HTR-8/SVneo (cell line): ENCODE measurements at regions not wholly inside any gene's neighbourhood (a gene's known extent, or its start where the extent isn't known, plus 50 kb on each side); places are given as distances from the start of the nearest gene placed in this dataset.
A peak's percentile ranks its signal among the peaks of the same experiment; 100 is the strongest.
"Not testable (repeated sequence)": the region's sequence is repeated elsewhere in the genome, so short reads cannot be mapped to it uniquely, and the experiment has no call there.

Source experiments
- DNase-seq: peaks from one replicate; pipeline ENCODE4 v3.0.0; 2011; ENCODE audit warnings: low spot score, mixed read lengths; ENCODE audit not compliant: insufficient read length
- FAIRE-seq: peaks from 2 replicates; lab custom pipeline; 2011; peaks lifted over from hg19 to GRCh38; lab: Jason Lieb, UNC

DNA sequence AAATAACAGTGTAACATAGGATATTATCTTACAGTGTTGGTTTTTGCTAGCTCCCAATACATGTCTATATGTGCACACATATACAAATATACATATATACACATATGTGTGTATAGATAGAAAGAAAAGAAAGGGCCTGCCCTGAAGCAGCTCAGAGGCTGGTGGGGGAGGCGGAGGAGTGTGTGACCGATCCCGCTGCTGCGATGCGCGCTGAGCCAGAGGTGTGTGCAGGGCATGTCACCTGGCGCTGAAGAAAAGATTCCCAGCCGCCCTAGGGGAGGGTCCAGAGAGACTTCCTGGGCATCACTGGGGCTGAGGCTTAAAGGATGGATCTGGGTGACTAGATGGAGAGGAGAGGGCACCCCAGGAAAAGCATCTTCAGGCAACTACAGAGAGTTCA is 110.2 kb downstream of the FAM50B start:
- no peak for DNase-seq
- FAIRE-seq = no peak

DNA sequence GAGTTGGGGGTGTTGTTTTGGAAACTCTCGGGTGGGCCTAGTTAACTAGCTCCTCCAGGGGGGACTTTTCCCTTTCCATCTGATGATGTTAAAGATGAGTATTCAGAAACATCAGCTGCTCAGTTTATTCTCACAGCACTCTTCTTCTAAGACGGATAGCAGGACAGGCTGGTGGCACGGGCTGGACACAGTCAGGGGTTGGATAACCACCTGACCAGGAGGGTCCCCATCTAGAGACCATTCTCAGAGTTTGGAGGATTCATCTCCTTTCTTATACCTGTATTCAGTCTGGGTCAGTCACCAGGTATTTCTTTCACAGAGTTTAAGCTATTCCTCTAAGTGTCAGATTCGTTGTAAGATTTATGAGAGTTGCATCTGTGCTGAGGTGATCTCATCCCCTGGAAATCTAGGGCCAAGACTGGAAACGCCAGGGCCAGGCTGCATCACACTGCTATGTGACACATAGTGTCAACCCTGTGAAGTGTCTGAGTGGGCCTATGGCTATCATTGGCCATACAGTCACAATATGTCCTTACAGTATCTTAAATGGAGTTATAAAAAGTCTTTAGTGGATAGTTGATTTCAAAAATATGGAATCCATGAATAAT is 111.7 kb downstream of the FAM50B start:
- DNase-seq (peak; percentile 51), FAIRE-seq (no peak)

DNA sequence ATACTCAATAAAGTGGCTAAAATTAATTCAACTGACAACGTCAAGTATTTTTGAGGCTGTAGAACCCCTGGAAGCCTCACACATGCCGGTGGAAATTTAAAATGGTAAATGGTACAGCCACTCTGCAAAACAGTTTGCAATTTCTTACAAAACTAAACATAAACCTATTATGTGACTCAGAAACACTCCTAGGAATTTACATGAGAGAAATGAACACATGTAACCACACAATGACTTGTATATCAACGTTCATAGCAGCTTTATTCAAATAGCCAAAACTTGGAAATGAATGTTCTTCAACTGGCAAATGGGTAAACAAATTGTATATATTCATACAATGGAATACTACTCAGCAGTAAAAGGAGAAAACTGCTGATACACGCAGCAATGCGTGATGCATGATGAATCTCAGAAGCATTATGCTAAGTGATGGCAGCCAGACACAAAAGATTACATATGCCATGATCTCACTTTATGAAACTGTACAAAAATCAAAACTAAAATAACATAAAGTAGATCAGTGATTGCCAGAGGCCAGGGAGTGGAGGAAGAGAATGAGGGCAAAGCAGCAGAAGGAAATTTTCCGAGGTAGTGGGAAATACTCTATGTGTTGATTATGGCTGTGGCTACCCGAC is 112.5 kb downstream of the FAM50B start:
- FAIRE-seq (no peak), DNase-seq (no peak)

DNA sequence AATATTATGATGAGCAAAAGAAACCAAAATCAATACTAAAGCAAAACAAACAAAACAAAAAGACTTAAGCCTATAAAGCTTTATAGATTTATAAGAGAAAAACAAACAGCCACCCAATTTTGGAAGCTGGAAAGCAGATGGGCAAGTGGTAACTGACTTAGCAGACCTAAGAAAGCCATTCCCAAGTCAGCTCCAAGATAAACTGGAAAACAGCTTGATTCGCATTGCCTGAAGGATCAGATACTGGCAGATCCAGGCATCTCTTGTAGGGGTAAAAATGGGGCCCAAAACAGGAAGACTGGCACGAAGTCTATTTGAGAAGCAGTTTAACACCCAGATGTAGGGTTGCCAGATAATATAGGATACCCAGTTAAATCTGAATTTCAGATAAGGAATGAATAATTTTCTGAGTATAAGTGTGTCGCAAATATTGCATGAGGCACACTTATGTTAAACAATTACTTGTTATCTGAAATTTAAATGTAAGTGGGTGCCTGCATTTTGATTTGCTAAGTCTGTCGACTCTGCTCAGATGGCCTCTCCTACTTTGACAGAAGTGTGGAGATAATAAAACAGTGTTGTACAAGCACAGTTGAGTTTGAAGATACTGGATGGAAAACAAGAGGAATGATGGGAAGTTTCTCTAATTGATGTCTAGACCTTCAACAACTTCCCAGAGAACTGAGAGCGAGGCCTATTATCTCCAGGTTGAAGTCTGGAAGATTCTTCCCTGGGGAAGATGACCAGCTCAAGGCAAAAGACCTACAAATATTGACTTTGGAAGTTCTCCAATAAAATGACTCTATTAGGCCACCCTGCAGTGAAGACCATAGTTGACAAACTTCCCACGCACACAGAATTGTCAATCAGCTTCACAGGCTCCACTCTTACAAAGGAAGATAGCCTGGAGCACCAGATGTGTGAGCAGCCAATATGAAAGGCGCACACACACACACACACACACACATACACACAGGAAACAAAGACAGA is 113.4 kb downstream of the FAM50B start:
- DNase-seq (no peak), FAIRE-seq (no peak)

DNA sequence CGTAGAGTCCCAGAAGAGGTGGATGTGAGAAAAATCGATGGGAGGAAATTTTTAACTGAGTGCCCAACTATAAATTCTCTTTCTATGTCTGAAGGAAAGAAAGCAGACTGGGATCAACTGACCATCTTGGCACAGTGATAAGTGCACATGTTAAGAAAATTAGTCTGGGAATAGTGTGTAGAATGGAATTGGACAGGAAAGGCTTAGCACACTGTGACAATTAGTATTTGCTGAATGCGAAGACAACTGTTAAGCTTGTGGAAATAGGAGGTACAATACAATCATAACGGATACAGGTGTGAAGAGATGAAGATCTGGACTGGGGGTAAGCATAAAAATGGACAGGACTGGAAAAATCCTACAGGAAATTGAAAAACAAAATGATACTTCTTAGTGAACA is 114.3 kb downstream of the FAM50B start:
- DNase-seq (no peak), FAIRE-seq (no peak)

DNA sequence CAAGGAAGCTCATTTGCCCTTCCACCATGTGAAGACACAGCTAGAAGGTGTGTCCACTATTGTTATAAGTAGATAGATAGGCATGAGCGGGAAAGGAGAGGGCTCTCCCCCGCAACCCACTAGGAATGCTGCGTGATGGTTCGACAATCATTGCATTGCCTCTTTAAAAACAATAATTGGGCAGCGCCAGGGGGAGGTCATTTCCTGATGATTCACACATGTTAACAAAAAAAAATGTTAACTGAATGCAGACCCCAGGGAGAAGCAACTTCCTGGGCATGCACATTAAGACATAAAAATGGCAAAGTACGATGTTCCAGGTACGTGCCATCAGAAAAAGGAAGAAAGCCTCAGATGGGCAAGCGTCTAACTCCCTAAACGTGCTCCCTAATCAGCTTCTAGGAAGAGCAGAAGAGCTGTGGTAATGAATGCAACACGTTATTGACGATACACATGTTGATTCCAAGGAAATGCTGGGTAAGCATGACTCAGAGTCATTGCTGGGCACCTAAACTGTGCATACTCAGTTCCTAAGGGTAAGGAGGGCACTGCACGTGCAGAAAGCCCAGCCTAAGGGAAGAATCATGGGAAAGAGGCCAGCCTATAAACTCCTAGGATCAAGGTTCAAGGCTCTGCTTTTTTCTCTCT is 113.7 kb downstream of the FAM217A start:
- FAIRE-seq (no peak), DNase-seq (no peak)

DNA sequence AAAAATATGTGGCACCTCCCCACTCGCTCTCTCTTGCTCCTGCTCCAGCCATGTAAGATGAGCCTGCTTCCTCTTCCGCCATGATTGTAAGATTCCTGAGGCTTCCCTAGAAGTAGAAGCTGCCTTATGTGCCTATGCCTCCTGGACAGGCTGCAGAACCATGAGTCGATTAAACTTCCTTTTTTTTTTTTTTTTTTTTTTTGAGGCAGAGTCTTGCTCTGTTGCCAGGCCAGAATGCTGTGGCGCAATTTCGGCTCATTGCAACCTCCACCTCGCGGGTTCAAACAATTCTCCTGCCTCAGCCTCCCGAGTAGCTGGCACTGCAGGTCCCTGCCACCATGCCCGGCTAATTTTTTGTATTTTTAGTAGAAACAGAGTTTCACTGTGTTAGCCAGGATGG is 112.5 kb downstream of the FAM217A start:
- FAIRE-seq (no peak), DNase-seq (no peak)

DNA sequence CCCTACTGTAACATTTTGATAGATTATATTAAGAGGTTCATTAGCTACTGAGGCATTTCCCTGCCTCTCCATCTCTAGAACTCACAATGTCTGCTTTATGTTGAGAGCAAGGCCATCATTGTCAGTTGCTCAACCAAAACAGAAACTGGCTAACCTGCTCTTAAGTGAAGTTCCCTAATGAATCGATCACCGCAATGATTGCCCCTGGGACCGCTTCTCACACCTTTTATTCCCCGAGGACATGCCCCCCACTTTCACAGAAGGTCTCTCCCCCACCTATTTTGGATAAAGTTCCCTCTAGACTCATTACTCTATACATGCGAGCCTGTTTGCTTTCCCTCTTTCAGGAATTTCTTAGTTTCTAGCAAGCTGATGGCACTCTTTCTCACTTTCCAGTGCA is 108.8 kb downstream of the FAM217A start:
- no peak for FAIRE-seq
- DNase-seq = no peak

DNA sequence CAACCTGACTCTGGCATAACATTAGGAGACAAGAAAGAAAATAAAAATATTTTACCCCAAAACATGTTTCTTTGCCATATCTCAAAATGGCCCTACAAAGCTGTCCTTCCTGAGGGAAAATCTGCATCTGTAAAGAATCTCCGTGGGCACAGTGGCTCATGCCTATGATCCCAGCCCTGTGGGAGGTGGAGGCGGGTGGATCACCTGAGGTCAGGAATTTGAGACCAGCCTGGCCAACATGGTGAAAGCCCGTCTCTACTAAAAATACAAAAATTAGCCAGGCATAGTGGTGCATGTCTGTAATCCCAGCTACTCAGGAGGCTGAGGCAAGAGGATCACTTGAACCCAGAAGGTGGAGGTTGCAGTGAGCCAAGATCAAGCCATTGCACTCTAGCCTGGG is 105.8 kb downstream of the FAM217A start:
- FAIRE-seq, DNase-seq: not testable (repeated sequence)

DNA sequence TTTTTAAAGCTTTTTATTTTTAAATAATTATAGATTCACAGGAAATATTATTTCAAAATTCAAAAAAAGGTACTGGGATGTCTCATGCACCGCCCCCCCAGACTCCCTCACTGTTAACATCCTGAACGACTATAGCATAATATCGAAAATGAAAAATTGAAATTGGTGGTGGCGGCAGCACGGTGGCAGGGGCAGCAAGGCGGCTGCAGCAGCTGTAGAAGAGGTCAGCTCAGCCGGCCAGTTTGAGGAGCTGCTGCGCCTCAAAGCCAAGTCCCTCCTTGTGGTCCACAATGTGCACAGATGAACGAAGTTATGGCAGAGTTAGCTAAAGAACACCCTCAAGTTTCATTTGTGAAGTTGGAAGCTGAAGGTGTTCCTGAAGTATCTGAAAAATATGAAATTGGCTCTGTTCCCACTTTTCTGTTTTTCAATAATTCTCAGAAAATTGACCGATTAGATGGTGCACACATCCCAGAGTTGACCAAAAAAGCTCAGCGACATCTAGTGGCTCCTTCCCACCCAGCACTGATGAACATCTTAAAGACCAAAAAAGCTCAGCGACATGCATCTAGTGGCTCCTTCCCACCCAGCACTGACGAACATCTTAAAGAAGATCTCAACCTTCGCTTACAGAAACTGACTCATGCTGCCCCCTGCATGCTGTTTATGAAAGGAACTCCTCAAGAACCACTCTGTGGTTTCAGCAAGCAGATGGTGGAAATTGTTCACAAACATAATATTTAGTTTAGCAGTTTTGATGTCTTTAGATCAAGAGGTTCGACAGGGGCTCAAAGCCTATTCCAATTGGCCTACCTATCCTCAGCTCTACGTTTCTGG is 100.8 kb downstream of the FAM217A start:
- peak; percentile 52 for DNase-seq
- FAIRE-seq = no peak

DNA sequence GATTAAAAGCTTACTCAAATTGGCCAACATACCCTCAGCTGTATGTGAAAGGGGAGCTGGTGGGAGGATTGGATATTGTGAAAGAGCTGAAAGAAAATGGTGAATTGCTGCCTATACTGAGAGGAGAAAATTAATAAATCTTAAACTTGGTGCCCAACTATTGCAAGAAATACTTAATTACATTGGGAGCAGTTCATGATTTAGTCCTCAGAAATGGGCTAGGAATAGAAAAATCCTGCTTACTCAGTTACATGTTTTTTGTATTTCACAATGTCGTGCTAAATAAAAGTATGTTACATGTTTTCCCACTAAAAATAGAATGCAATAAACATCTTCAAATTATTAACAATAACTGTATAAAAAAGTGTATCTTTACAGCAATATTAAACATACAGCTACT is 100.0 kb downstream of the FAM217A start:
- not testable (repeated sequence) for FAIRE-seq, DNase-seq

DNA sequence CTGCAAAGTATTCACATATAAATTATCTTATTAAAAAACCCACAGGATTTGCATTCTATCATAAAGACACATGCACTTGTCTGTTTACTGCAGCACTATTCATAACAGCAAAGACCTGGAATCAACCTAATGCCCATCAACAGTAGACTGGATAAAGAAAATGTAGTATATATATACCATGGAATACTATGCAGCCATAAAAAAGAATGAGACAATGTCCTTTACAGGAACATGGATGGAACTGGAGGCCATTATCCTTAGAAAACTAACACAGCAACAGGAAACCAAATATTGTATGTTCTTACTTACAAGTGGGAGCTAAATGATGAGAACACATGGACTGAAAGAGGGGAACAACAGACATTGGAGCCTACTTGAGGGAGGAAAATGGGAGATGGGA is 97.0 kb downstream of the FAM217A start:
- FAIRE-seq = no peak
- no peak for DNase-seq

DNA sequence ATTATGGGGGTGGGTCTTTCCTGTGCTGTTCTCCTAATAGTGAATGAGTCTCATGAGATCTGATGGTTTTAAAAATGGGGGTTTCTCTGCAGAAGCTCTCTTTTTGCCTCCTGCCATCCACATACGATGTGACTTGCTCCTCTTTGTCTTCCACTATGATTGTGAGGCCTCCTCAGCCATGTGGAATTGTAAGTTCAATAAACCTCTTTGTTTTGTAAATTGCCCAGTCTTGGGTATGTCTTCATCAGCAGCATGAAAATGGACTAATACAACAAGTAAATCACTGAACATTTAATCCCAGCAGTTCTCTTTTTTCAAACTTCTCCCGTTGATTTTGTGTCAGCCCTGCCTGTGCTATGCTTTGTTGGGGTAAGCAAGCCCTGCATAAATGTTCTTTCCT is 95.2 kb downstream of the FAM217A start:
- DNase-seq (no peak), FAIRE-seq (no peak)

DNA sequence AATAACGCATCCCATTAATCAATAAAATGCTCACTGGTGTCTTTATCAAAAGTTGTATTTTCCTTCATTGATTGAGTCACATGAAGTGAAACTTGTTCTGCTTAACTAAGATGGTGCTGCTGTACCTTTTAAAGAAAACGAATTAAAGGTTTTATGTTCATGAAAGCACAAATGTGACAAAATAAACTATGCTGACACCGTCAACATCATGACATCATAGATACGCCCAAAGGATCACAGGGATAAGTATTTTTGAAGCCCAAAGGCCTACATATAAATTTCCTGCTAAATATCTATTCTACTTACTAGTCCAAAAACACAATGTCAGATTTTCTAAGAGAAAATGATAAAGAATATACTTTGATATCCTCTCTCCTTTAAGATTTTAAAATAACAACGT is 94.4 kb downstream of the FAM217A start:
- DNase-seq (no peak), FAIRE-seq (no peak)

DNA sequence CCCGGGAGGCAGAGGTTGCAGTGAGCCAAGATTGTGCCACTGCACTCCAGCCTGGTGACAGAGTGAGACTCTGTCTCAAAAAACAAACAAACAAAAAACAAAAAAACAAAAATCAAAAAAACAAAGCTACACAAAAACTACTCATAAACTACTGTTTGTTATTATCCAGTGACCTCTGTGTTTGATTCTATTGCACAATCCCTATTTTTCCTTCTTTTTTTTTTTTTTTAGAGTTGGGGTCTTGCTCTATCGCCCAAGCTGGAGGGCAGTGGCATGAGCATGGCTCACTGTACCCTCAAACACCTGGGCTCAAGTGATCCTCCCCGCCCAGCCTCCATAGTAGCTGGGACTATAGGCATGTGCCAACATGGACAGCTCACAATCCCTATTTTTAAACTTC is 92.7 kb downstream of the FAM217A start:
- DNase-seq = no peak
- FAIRE-seq = no peak

DNA sequence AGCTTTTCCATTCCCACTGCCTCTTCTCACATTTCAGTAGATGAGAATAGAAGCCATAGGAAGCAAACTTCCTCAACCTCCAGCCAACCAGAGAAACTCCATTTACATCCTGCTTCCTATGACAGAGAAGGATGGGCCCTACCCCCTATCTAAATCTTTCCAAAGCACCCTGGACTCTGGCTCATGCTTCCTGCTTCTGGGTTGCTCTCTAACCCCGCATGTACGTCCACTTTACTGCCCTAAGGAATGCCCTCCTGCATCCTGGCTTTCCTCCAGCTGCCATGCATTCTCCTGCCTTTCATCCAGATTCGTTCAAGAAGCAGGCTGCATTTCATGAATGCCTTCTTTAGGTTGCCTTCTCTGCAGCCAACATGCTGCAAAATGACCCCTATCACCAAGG is 91.9 kb downstream of the FAM217A start:
- no peak for DNase-seq
- no peak for FAIRE-seq

DNA sequence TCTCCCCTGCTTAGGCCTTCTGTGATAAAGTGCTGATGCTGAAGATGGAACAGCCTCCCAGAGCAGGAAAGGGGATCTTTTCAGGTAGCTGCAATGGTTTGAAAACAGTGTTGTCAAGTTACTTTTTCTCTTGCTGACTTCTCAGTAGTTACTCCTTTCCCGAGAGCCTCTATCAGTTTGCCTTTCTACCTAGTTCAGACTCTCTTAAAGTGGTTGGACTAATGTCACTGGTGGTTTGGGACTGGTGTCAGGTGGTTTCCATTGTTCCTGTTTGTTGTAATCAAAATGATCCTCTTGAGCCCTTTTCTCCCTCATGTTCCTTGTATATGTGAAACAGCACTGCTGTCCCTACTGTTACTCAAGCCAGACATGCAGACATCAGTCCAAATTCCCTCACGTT is 91.4 kb downstream of the FAM217A start:
- DNase-seq (no peak), FAIRE-seq (no peak)

DNA sequence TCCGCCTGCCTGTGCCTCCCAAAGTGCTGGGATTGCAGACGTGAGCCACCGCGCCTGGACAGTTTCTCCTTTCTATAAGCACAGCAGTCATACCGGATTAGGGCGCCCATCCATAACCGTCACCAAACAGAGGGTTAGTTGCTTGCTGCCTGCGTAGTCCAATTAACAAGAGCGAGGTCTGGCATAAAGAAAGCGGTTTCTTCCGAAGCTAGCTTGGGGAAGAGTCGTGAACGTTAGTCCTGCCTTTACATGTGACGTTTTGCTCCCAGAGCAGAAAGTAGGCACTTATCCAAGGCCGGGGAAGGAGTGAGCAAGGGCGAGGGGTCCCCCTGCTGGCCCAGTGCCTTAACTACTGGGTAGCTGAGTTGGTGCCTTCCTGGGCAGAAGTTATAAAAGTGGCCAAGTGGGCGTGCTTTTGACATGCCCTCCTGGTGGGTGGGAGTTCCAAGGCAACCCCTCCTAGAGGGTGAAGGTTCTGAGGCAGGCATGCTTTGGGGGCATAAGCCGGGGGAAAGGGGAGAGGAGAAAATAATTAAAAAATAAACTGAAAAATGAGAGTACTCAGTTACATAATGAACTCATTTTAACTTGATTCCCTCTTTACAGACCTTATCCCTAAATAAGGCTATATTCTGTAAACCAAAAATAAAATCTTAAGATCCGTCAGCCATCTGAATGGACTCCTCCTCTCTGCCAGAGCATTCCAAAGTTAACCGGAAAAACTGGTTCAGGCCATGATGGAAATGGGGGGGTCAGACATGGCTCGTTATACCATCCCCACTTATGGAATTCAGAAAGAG is 88.0 kb downstream of the FAM217A start:
- FAIRE-seq (peak; percentile 88), DNase-seq (peak; percentile 84)

DNA sequence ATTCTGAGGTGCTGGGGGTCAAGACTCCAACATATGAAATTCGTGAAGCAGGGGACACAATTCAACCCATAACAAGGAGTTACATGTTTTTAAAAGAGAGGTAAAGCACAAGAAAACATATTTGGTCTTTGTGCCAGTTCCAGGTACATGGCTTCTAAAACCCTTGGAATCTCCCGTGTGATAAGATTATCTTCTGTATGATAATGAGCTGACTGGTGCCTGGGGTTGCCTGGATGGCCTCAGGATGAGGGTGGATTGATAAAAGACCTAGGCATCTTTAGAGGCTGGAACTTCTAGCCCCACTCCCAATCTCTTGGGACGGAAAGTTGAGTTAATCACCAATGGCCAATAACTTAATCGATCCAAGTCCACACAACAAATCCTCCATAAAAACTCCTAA is 87.0 kb downstream of the FAM217A start:
- DNase-seq (no peak), FAIRE-seq (no peak)
